Right lobe of liver (tissue), 4 donors: ENCODE measurements at regions not wholly inside any gene's neighbourhood (a gene's known extent, or its start where the extent isn't known, plus 50 kb on each side); places are given as distances from the start of the nearest gene placed in this dataset.

Source experiments
- CTCF ChIP-seq, 4 donors: fragments of 200-600 bp in 3 of 4; fragments of 450-650 bp in 1 of 4; IDR thresholded peaks; one replicate each; pipeline versions ENCODE4 v1.5.1 to v1.8.0; 2016 to 2022; ENCODE audit warnings: antibody characterized with exemption in 4 of 4, mild to moderate bottlenecking in 2 of 4
- POLR2A ChIP-seq: fragments of 450-650 bp; IDR thresholded peaks from one replicate; pipeline ENCODE4 v1.6.1; 2017; ENCODE audit warnings: antibody characterized with exemption, mild to moderate bottlenecking
- donor health status: DM: no; HTN: no; CAD: no.
- donor health status: DM: no; HTN: no; CAD: no.
- donor health status: DM: no; HTN: yes; CAD: no.

- TF ChIP-seq CTCF (IDR thresholded peaks at IDR 0.05) = no peak
- no peak for TF ChIP-seq POLR2A
Measured at GRCh38 chr13:109448629-109449028, 337.8 kb downstream of the IRS2 start.
